GM18867 (cell line): ENCODE measurements at regions not wholly inside any gene's neighbourhood (a gene's known extent, or its start where the extent isn't known, plus 50 kb on each side); places are given as distances from the start of the nearest gene placed in this dataset.
"Not testable (repeated sequence)": the region's sequence is repeated elsewhere in the genome, so short reads cannot be mapped to it uniquely, and the experiment has no call there.

Source experiments
- ATAC-seq: cut with Tn5 transposase; IDR thresholded peaks from one replicate; pipeline ENCODE4 v1.9.1; 2021; ENCODE audit warnings: mild to moderate bottlenecking, moderate library complexity; ENCODE audit not compliant: unreplicated experiment

DNA sequence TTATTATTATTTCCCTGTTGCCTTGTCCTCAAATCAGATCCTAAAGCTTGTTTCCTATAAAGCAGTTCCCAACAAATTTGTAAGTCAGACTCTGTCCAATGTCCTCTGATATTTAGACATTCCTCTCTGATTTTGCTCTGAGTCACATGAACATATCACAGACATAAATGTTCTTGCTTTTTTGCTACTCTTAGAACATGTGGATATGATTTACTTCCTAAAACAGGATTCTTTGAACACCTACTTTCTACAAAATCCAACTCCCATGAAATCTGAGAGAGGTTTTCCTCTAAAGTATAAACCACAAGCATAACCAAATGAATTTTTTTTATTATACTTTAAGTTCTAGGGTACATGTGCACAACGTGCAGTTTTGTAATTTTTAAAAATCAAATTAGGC, 181.3 kb upstream of the SLC38A2 start:
- no peak for ATAC-seq

GRCh38 chr12:46553266-46553665, 180.7 kb upstream of the SLC38A2 start:
- no peak for ATAC-seq

DNA sequence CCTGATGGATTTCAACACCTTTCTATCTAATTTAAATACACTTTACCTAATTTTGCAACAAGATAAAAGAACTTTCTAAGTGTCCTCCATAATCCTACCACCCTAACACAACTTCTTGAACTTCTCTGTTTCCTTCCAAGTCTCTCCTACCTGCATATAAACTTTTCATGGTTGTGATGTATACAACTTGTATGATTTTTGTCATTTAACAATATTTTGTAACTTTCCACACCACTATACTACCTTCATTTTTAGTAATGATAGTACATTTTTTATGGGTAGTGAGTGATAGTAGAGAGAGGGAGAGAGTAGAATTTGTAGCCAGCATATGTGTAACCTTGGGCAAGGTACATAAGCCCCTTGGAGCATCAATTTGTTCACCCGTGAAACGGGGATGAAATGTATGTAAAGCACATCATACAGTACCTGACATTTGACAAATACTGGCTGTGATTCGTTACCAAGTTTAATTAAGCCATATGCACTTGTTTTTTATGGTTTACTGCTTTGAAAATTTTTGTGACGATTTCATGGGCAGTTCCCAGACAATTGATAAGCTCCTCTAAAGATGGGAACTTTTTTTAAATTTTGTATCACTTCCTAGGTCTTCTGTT, 177.8 kb upstream of the SLC38A2 start:
- ATAC-seq: no peak

DNA sequence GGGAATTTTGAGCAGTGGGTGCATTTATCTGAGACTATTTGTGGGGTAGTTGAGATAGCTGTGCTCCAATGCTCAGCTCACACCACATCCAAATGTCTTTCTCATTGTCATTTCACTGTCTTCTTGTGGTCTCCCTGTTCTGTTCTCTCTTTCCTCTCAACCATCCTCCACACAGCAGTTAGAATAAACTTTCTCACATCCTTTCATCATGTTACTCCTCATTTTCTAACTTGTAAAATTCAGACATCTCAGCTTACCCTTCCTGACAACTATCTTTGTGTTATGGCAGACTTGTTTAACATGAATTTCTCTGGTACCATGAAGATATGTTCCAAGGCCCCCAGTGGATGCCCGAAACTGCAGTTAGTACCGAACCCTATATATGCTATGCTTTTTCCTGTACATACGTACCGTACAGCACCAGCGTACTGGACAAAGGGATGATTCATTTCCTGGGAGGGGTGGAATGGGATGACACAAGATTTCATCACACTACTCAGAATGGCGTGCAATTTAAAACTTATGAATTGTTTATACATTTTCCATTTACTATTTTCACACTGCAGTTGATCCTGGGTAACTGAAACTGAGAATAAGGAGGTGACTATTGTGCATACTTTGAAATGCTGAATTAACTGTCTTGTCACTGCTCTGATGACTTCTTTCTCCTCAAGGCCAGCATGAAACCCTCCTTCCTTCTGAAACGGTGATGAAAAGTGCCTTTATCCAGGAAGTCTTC, 177.1 kb upstream of the SLC38A2 start:
- ATAC-seq: no peak

DNA sequence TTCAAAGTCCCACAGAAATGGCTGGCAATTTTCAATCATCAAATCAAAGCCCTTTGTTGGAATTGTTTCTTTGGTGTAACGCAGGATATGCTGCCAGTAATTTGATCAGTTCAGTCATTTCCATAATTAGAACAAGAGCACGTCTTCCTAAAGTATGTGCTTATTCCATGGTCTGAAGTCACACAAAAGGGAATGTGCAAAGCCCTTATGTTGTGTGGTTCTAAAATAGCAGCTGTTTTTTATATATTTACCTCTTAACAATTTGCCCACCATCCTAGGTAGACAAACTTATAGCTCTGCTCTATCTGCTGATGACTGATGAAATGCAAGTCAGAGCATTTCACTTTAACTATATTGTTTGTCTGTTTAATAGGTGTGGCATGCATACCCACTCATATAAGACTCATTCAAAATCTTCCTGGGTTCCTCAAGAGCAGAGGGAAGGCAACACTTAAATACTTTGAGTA, 176.1 kb upstream of the SLC38A2 start:
- ATAC-seq: no peak

DNA sequence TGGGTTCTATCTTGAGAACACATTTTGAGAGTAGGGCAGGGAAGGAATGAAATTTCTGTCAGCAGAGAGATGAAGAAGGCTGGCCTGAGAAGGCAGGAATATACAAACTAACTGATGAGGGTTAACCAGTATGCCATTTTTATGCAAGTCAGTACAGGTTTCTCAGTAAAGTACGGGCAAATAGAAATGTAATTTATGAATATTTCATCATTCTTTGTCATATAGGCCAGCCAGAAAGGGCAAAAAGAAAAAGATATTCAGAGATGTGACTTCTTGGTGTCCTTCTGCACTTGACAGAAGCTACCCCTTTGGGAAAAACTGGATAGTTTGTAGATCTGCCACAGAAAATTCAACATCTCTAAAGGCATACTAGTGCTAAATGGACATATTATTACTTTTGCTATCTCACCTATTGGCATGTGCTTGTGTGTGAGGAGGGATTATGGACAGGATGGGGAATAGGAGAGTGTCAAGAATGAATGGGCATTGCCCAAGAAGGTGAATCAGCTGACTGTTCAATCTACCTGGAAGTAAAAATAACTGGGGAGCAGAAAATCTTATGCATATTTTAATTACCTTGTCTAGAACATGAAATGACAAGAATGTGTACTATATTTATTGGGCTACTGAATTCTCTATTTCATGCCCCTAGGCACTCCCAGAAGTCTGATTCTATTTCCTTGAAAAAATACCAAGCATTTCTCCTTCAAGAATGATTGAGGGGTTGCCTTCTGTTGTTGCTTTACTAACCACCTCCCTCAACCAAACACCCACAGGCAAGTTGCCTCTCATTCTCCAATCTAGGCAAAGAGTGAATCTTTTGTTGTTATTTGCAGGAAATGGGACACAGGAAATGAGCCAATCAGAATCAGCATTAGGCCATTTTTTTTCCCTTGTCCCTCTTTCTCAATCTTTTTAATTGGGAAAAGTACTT, 175.1 kb upstream of the SLC38A2 start:
- ATAC-seq: no peak

- ATAC-seq: peak; percentile 99
These were observed 174.2 kb upstream of the SLC38A2 start for GRCh38 chr12:46546634-46547273.

DNA sequence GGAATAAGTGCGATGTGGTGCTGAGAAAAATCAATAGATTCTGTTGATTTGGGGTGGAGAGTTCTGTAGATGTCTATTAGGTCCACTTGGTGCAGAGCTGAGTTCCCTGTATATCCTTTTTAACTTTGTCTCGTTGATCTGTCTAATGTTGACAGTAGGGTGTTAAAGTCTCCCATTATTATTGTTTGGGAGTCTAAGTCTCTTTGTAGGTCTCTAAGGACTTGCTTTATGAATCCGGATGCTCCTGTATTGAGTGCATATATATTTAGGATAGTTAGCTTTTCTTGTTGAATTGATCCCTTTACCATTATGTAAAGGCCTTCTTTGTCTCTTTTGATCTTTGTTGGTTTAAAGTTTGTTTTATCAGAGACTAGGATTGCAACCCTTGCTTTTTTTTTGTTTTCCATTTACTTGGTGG, 170.8 kb upstream of the SLC38A2 start:
- ATAC-seq: not testable (repeated sequence)

DNA sequence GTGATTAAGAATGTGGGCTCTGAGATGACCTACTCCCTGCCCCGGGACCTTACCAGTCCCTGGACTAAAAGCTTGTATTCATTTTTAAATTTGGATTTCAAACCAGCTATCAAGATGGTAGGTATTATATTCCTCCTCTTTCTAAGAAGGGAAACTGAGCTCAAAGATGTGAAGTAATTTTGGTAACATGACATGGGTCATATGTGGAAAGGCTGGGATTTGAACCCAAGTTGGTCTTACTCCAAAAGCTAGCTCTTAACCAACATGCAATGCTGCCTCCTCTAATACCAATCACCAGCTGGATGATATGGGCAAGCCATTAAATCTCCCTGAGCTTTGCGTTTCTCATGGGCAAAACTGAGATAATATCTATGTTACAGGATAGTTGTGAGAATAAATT, 166.4 kb upstream of the SLC38A2 start:
- ATAC-seq: no peak

GRCh38 chr12:46537387-46537955, 164.9 kb upstream of the SLC38A2 start:
- no peak for ATAC-seq

DNA sequence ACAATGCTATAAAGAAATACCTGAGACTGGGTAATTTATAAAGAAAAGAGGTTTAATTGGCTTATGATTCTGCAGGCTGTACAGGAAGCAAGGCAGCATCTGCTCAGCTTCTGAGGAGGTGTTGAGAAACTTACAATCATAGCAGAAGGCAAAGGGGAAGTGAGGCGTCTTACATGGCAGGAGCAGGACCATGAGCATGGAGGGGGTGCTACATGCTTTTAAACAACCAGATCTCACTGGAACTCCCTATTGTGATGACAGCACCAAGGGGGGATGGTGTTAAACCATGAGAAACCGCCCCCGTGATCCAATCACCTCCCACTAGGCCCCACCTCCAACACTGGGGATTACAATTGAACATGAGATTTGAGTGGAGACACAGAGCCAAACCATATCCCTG, 163.7 kb upstream of the SLC38A2 start:
- peak; percentile 80 for ATAC-seq

DNA sequence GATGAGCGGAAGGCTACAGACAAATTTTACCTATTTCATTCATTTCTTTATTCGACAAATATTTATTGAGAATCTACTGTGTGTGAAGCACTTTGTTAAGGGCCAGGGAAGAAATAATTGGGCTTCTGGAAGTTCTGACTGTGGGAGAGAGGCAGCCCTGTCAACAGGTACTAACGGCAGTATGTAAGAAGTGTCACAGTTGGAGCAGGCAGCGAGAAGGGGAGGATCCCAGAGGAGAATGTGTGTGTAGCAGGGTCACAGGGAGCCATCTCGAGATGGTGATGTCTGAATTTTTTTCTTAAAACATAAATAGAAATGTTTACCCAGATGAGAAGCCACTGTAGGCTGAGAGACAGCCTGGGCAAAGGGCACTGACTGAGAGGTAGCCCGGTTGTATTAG, 163.3 kb upstream of the SLC38A2 start:
- no peak for ATAC-seq

GRCh38 chr12:46535376-46535775, 162.8 kb upstream of the SLC38A2 start:
- ATAC-seq: no peak

DNA sequence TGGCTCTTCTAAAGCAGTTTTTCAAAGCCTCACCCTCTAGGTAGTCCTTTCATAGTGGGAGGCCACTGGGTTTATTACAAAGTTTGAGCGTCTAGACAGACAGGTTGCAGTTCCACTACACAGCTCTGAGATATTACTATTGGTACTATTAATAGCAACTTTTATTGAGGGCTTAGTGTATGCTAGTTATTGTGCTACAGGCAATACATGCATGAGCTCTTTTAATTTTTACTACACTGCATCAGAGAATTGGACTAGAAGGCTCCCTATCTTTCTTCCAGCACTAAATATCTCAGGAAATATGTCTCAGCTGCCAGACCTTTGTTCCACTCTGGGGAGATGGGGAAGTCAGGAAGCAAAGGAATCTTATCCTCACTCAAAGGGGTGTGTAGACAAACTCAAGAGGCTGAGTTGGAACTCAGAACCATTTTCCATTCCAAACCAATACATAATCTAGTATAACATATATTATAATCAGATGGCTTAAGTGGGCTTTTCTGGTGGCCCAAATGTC, 161.8 kb upstream of the SLC38A2 start:
- no peak for ATAC-seq

- no peak for ATAC-seq
These were observed 161.2 kb upstream of the SLC38A2 start for GRCh38 chr12:46533723-46534122.

DNA sequence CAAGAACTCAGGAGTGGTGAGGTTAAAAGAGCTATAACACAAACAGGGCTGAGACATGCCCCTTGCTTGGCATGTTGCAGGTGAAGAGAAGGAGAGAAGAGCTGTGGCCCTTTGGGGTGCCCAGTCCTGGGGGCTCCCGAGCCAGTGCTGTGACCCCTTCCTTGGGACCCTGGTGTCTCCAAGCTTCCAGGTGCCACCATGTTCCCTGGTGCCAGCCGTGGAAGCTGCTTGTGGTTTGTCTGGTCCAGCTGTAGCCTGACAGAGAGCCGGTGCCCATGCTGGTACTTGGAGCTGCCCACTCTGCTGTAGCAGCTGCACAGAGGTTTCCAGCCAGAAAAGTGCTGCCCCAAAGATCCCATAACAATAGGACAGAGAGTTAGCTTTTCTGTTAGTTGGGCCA, 159.2 kb upstream of the SLC38A2 start:
- no peak for ATAC-seq

DNA sequence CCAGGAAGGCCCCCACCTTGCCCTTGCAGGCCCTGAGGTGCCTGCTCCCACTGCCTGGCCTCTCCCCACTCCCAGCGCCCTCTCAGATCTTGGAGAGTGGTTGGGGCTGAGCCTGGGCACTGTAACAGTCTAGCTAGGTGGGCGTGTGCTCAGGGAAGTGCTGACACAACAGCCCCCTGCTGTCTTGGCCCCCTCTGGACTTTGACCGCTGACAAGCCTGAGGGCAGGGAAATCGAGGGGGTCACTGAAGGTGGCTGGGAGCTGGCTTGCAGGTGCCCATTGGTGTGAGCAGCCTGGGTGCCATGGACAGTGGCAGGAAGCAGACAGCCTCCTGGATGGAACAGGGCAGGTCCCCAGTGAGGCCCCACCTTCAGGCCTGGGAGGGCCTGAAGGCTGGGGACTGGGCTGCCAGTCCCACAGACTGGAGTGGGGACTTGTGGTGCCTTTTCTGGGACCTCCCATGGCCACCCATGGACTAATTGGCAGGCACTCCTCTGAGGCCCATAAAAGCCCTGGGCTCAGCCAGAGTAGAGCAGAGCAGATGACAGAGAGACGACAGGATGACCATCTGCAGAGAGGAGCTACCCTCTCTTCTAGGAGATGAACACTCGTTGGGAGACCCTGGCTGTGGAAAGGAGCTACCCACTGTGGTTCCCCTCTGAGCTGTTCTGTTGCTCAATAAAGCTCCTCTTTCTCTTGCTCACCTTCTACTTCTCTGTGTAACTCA, 158.6 kb upstream of the SLC38A2 start:
- no peak for ATAC-seq

GRCh38 chr12:46530373-46531056, 157.9 kb upstream of the SLC38A2 start:
- ATAC-seq: no peak

- ATAC-seq: no peak
These were observed 153.7 kb upstream of the SLC38A2 start for GRCh38 chr12:46526233-46526632.
